ENCODE measurements at regions not wholly inside any gene's neighbourhood (a gene's known extent, or its start where the extent isn't known, plus 50 kb on each side); places are given as distances from the start of the nearest gene placed in this dataset.
A peak's percentile ranks its signal among the peaks of the same experiment; 100 is the strongest.

GRCh38 chr9:87336407-87336806 lies 161.3 kb upstream of the DAPK1 start:
- H3K4me2 ChIP-seq (ENCODE audit: low read length), result no peak overlapping the region
- no peaks in the 10 kb centered on the region for H3F3A ChIP-seq (ENCODE audit: low read length, unreplicated experiment)
- peak; percentile 4 for DNase-seq
- no peak overlapping the region for H3K9ac ChIP-seq (ENCODE audit: low read length)
- intact Hi-C loops (cut with micrococcal nuclease), result loop anchor here (5.0 kb wide), 1 partner anchor 924 kb away; no protein-coding TSS in a partner anchor
- H3K36me3 ChIP-seq (ENCODE audit: low read depth, low read length), result no peaks in the 10 kb centered on the region
- no peak for ATAC-seq
- ChIA-PET CTCF (no interaction called here), POLR2A (ENCODE audit: unreplicated experiment) (no interaction called here)
- H3K9me2 ChIP-seq (replicated peaks; ENCODE audit: low read length), result no peaks in the 10 kb centered on the region
- no peaks in the 10 kb centered on the region for H3K4me1 ChIP-seq (ENCODE audit: insufficient read depth, low read length)
- H4K20me1 ChIP-seq (ENCODE audit: low read length), result no peaks in the 10 kb centered on the region
- H3K79me2 ChIP-seq (ENCODE audit: low read length), result no peaks in the 10 kb centered on the region
- BruUV-seq (replicated peaks), result no TSS peak
- peaks cover 20% of the 10 kb centered on the region; the same call in 1 of the 2 replicates for H3K27me3 ChIP-seq (ENCODE audit: low read length)
- TF ChIP-seq EZH2 (IDR thresholded peaks at IDR 0.05; ENCODE audit: low read length, unreplicated experiment) (no peak), CTCF (conservative IDR thresholded peaks at IDR 0.05; ENCODE audit: low read depth, low read length) (no peak), EZH2phosphoT487 (IDR thresholded peaks at IDR 0.05; ENCODE audit: borderline replicate concordance, low read length) (no peak)
- no peak overlapping the region for H2AFZ ChIP-seq (ENCODE audit: low read length)
- H3K9me3 ChIP-seq (ENCODE audit: low read length), result no peaks in the 10 kb centered on the region
- no peak overlapping the region for H3K27ac ChIP-seq (ENCODE audit: low read length)
- H3K4me3 ChIP-seq (ENCODE audit: low read length), result no peak overlapping the region

DNA sequence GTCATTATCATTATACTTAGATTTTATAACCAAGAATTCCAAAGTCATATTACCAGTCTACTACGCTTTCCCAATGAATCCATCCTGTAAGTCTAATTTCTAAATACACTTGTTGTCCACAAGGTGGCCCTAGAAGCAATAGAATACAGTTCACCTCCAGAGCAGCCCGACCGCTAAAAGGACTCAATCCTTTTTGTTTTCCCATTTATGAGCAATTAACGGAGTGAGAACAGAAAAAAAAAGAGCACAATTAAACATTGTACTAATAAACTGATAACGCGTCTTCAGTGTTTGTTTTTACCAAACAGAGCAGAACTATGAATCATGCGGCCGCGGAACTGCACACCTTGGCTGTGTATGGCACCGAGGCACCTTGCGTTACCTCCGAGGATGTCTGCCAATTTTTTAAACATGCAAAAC lies 160.7 kb upstream of the DAPK1 start:
- TF ChIP-seq EZH2phosphoT487 (IDR thresholded peaks at IDR 0.05; ENCODE audit: borderline replicate concordance, low read length) (no peak), EZH2 (IDR thresholded peaks at IDR 0.05; ENCODE audit: low read length, unreplicated experiment) (no peak), CTCF (conservative IDR thresholded peaks at IDR 0.05; ENCODE audit: low read depth, low read length) (peak; percentile 62)
- Histone ChIP-seq H3K4me3 (ENCODE audit: low read length) (no peak overlapping the region), H3K27me3 (ENCODE audit: low read length) (peaks cover 20% of the 10 kb centered on the region; the same call in 1 of the 2 replicates), H3K9ac (ENCODE audit: low read length) (no peak overlapping the region), H3K4me1 (ENCODE audit: insufficient read depth, low read length) (no peaks in the 10 kb centered on the region), H3K36me3 (ENCODE audit: low read depth, low read length) (no peaks in the 10 kb centered on the region), H2AFZ (ENCODE audit: low read length) (no peak overlapping the region), H3K27ac (ENCODE audit: low read length) (no peak overlapping the region), H4K20me1 (ENCODE audit: low read length) (no peaks in the 10 kb centered on the region), H3F3A (ENCODE audit: low read length, unreplicated experiment) (no peaks in the 10 kb centered on the region), H3K79me2 (ENCODE audit: low read length) (no peaks in the 10 kb centered on the region), H3K4me2 (ENCODE audit: low read length) (0 out of 2 replicates have a peak overlapping the region, but pooled peaks have one; percentile 29), H3K9me3 (ENCODE audit: low read length) (no peaks in the 10 kb centered on the region), H3K9me2 (replicated peaks; ENCODE audit: low read length) (no peaks in the 10 kb centered on the region)
- peak; percentile 57 for ATAC-seq
- CTCF ChIA-PET, result no interaction called here
- BruUV-seq (replicated peaks), result no TSS peak
- peak; percentile 44 for DNase-seq
- intact Hi-C loops (cut with micrococcal nuclease), result loop anchor here (5.0 kb wide), 1 partner anchor 925 kb away; no protein-coding TSS in a partner anchor
- POLR2A ChIA-PET (ENCODE audit: unreplicated experiment), result no interaction called here

GRCh38 chr9:87337335-87338087 lies 160.2 kb upstream of the DAPK1 start:
- TF ChIP-seq EZH2phosphoT487 (IDR thresholded peaks at IDR 0.05; ENCODE audit: borderline replicate concordance, low read length), result no peak
- TF ChIP-seq CTCF (conservative IDR thresholded peaks at IDR 0.05; ENCODE audit: low read depth, low read length), result no peak
- TF ChIP-seq EZH2 (IDR thresholded peaks at IDR 0.05; ENCODE audit: low read length, unreplicated experiment), result no peak
- Histone ChIP-seq H3K4me1 (ENCODE audit: insufficient read depth, low read length) (no peaks in the 10 kb centered on the region), H3K9me2 (replicated peaks; ENCODE audit: low read length) (no peaks in the 10 kb centered on the region), H3K4me3 (ENCODE audit: low read length) (no peak overlapping the region), H3K79me2 (ENCODE audit: low read length) (no peaks in the 10 kb centered on the region), H3K9ac (ENCODE audit: low read length) (no peak overlapping the region), H3K36me3 (ENCODE audit: low read depth, low read length) (no peaks in the 10 kb centered on the region), H3K27me3 (ENCODE audit: low read length) (peaks cover 20% of the 10 kb centered on the region; the same call in 1 of the 2 replicates), H3K9me3 (ENCODE audit: low read length) (no peaks in the 10 kb centered on the region), H2AFZ (ENCODE audit: low read length) (no peak overlapping the region), H3K4me2 (ENCODE audit: low read length) (no peak overlapping the region), H3K27ac (ENCODE audit: low read length) (no peak overlapping the region), H3F3A (ENCODE audit: low read length, unreplicated experiment) (no peaks in the 10 kb centered on the region), H4K20me1 (ENCODE audit: low read length) (no peaks in the 10 kb centered on the region)
- BruUV-seq (replicated peaks), result no TSS peak
- POLR2A ChIA-PET (ENCODE audit: unreplicated experiment), result no interaction called here
- ATAC-seq (no peak), DNase-seq (no peak)
- intact Hi-C loops (cut with micrococcal nuclease), result loop anchor here (5.0 kb wide), 1 partner anchor 925 kb away; no protein-coding TSS in a partner anchor
- CTCF ChIA-PET, result no interaction called here

All from PC-3 (cell line).